Embryonic facial prominence (tissue), 1 donor: ENCODE measurements at regions not wholly inside any gene's neighbourhood (a gene's known extent, or its start where the extent isn't known, plus 50 kb on each side); places are given as distances from the start of the nearest gene placed in this dataset.
"Not testable (repeated sequence)": the region's sequence is repeated elsewhere in the genome, so short reads cannot be mapped to it uniquely, and the experiment has no call there.

Experiments used
- DNase-seq: peaks from one replicate; pipeline ENCODE4 v3.0.0-alpha.2; 2016; ENCODE audit errors: extremely low spot score

- DNase-seq: no peak
Measured at GRCh38 chr4:110364911-110365520, 110.9 kb upstream of the ENPEP start.

- no peak for DNase-seq
Measured at GRCh38 chr4:110361921-110362320, 114.0 kb upstream of the ENPEP start.

GRCh38 chr4:110359076-110359475, 116.9 kb upstream of the ENPEP start:
- no peak for DNase-seq

- DNase-seq: no peak
Measured at GRCh38 chr4:110357521-110357920, 118.4 kb upstream of the ENPEP start.

GRCh38 chr4:110354460-110354859, 121.5 kb upstream of the ENPEP start:
- no peak for DNase-seq

- DNase-seq: no peak
Measured at GRCh38 chr4:110352670-110353442, 123.1 kb upstream of the ENPEP start.

GRCh38 chr4:110348711-110349383, 127.1 kb upstream of the ENPEP start:
- DNase-seq: no peak

- DNase-seq: no peak
Measured at GRCh38 chr4:110347805-110348204, 128.2 kb upstream of the ENPEP start.

- no peak for DNase-seq
Measured at GRCh38 chr4:110344165-110344564, 131.8 kb upstream of the ENPEP start.

GRCh38 chr4:110343534-110343933, 132.4 kb upstream of the ENPEP start:
- no peak for DNase-seq

- DNase-seq: not testable (repeated sequence)
Measured at GRCh38 chr4:110341118-110341517, 134.8 kb upstream of the ENPEP start.

GRCh38 chr4:110335399-110335798, 137.0 kb upstream of the ELOVL6 start:
- DNase-seq: no peak

- no peak for DNase-seq
Measured at GRCh38 chr4:110332483-110332882, 134.1 kb upstream of the ELOVL6 start.

GRCh38 chr4:110326426-110326825, 128.0 kb upstream of the ELOVL6 start:
- DNase-seq: not testable (repeated sequence)

GRCh38 chr4:110310795-110311194, 112.4 kb upstream of the ELOVL6 start:
- DNase-seq: no peak

- peak; percentile 54 for DNase-seq
Measured at GRCh38 chr4:110309675-110310074, 111.3 kb upstream of the ELOVL6 start.

- DNase-seq: no peak
Measured at GRCh38 chr4:110306303-110306702, 107.9 kb upstream of the ELOVL6 start.

- DNase-seq: no peak
Measured at GRCh38 chr4:110305455-110305854, 107.0 kb upstream of the ELOVL6 start.

- DNase-seq: no peak
Measured at GRCh38 chr4:110296892-110297291, 98.5 kb upstream of the ELOVL6 start.

- no peak for DNase-seq
Measured at GRCh38 chr4:110294165-110294564, 95.8 kb upstream of the ELOVL6 start.

- DNase-seq: no peak
Measured at GRCh38 chr4:110292994-110293744, 94.8 kb upstream of the ELOVL6 start.

- DNase-seq: no peak
Measured at GRCh38 chr4:110290511-110290910, 92.1 kb upstream of the ELOVL6 start.
